DMS 273 (cell line): ENCODE measurements at regions not wholly inside any gene's neighbourhood (a gene's known extent, or its start where the extent isn't known, plus 50 kb on each side); places are given as distances from the start of the nearest gene placed in this dataset.

Experiments
- DNase-seq: peaks from one replicate; lab custom pipeline; 2025; ENCODE audit not compliant: unreplicated experiment; lab: John Stamatoyannopoulos, UW

GRCh38 chr14:66056926-66057552 lies 429.1 kb upstream of the CCDC196 start:
- DNase-seq: no peak

GRCh38 chr14:66065188-66065587 lies 421.0 kb upstream of the CCDC196 start:
- DNase-seq: no peak

GRCh38 chr14:66066981-66067776 lies 419.0 kb upstream of the CCDC196 start:
- DNase-seq: peak; percentile 12

DNA sequence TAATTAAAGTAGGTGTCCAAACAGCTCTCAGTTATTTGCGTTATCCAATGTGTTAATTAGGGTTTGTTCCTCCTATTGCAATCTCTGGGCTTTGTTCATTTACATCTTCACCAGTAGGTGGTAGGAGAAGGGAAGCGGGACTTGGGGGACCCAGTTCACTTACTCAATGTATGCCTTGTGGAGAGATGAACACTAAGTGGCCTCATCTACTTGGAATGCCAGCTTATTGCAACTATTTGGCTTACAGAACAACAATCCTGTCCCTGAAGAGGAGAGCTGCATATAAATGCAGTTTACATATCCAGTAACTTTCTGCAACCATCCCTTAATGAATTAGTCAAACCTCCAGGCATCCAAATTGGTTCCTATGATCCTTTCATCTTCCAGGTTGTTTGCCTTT lies 417.1 kb upstream of the CCDC196 start:
- no peak for DNase-seq

GRCh38 chr14:66069830-66070541 lies 416.2 kb upstream of the CCDC196 start:
- DNase-seq: no peak

DNA sequence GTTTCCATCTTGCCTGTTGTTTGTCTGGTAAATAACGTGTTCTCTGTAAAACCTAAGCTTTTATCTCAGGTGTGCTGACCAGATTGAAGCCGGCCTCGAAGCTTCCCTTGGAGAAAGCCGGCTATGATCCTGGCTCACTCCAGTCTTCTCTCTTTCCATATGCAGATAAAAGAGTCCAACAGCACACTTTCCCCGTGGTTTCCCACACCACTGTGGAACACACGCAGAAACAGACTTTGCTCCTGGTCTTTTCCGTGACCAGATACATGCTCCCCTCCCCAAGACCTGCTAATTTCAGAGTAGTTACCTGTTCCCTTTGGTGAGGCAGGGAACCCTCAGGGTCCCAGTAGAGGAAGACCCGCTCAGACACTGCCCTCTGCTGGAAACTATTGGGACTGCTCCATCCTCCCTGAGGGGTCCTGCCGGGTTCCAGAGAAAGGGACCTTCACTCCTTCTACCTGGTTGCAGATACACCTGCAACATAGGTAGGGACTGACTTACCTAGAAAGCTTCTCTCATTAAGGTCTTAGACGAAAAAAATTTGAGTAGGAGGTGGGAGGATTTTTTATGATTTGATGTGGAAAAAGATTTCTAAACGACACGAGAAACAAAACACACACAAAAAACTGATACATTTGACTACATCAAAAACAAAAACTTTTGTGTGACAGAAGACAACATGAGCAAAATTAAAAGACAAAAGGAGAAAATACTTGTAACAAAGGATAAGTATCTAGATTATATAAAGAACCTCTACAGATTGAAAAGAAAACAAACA lies 415.4 kb upstream of the CCDC196 start:
- peak; percentile 81 for DNase-seq

DNA sequence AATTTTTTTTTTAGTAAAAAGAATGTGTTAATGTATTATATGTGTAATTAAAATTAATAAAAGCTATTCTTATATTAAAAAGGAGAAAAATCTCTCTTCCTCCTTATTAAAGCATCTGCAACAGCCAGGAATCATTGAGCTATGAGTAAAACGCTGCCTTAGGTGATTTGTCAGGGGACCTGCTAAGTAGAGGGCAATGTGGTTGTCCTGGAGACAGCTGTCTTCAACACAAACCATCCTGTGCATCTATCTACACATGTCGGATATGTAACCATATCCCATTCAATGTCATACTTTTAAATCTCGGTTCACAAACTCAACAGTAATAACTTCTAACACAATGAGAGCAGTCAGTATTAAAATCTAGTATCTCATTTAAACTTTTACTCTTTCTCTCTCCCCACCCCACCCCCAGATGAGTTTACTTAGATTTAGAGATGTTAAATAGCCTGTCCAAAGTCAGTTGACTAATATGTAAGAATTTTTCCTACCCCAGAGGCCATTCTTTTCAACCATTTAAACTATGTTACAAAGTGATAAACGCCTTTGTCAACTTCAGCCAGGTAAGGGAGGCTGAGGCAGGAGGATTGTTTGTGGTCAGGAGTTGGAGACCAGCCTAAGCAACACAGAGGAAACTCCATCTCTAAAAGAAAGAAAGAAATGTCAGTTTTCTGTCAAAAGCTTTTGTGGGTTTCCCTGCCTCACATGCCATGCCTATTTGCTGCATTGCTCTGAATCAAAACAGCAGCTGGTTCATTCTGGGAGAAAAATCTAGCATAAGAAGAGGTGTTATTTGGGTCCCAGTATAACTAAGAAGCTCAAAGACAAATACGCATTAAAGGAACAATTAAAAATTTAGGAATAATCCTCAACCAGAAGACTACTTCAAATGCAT lies 413.7 kb upstream of the CCDC196 start:
- DNase-seq: no peak

DNA sequence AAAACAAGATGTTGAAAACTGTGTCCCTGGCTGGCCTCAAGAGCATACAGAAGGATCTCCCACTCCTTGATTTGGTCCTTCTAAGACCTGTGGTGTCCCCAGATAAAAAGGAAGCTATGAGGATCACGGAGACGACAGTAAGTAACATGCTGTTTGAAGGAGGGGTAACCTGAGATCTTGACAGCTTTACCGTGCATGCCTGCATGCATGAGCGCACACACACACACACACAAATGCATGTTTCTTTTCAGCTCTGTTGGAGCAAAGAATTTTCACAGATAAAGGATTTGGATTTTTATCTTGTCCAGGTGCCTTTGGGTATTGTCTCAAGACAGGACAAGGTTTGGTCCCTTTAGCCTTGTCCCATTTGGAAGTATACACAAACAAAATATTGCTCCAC lies 411.6 kb upstream of the CCDC196 start:
- DNase-seq: peak; percentile 70

- peak; percentile 42 for DNase-seq
These were observed 410.0 kb upstream of the CCDC196 start for GRCh38 chr14:66076176-66076575.

GRCh38 chr14:66078006-66078405 lies 408.2 kb upstream of the CCDC196 start:
- DNase-seq: peak; percentile 30

DNA sequence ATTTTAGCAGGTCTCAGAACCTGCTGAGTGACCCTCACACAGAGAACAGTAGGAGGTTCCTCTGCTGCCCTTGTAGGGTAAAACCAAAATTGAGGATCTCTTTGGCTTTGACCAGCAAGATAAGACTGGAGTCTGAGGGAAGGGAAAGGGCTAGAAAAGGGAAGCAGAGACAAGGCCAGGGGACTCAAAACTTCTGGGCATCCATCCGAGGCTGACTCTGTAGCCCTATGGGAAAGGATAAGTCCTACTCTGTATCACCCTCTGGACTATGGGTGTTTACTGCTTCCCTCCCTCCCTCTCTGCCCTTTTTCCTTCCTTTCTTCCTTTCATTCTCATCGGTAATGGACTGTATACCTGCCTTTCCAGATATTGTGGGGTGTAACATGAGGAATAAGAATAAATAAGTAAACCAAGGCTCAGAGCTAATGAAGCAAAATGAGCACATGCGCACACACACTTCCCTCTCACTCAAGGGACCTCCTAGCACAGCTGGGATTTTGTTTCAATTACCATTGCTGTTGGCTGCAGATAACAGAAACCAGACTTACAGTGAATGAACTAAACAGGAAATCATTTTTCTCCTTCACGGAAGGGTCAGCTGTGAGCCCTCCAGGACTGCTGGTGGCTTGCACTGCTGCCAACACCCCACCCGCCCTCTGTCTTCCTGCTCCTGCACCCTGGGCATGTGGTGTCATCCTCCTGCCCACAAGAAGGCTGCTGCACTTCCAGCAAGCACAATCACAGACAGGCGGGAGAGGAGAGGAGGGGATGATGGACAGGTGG lies 404.4 kb upstream of the CCDC196 start:
- peak; percentile 40 for DNase-seq

DNA sequence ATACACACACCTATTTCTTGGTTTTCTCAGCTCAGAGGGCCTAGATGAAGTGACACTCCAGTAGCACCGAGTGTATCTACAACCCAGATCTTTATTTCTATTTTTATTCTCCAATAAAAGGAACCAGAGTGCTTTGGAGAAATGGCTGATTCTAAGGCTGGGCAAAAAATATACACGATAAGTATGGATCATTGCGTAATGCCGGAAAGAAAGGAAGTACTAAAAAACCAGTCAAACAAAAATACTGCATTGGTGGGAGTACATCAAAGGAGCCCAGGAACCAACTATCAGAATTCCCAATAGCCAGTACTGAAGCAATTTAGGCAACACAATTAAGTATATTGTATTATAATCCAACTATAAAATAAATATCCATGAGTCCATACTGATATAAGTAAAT lies 400.9 kb upstream of the CCDC196 start:
- no peak for DNase-seq

DNA sequence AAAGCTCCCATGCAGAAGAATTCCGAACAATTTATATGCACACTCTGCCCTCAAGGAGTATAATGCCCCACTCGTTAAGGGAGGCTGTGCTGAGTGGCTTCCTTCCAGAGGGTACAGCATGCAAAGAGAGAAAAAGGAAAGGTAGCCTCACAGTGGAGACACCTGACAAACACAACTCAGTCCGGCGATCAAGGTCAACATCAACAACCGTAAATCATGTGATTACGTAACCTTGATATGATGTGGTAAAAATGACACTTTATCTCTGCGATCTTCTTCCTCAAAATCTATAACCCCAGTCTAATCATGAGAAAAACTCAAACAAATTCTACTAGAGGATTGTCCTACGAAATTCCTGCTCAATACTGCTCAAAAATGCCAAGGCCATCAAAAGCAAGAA lies 400.5 kb upstream of the CCDC196 start:
- no peak for DNase-seq

DNA sequence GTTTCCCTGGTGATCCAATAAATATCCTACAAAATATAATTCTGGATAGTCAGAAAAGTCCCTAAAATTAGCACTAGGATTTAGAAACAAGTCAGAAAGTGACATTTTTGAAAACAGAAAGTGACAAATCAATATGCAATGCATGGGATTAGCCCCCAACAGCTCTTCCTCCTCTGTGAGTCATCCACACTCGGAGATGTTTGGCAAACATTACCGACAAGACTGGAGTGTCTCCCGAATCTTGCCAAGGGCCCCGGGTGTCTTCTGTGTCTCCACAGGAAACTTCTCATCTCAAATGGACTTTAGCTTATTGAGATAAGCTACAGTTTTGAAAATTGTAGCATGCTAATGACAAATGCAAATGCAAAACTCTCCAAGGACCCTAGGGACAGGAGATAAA lies 398.9 kb upstream of the CCDC196 start:
- no peak for DNase-seq

- no peak for DNase-seq
These were observed 397.5 kb upstream of the CCDC196 start for GRCh38 chr14:66088656-66089055.

DNA sequence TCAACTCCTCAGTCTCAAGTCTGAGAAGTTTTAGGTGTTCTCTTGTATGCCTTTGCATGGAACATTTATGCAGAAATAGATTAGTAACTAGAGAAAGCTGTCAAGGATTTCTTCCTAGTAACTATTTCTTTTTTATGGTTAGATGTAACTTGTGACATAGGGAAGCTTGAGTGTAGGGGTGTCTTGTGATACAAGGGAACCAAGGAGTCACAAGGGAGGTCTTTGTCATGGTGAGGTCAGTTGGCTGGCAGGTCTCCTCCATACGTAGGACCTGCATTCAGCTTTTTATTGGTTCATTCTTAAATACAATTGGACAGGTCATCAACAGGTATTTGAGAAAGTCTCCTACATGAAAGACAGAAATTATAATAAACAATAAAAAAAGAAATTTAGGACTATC lies 394.0 kb upstream of the CCDC196 start:
- DNase-seq: no peak

GRCh38 chr14:66092748-66093147 lies 393.4 kb upstream of the CCDC196 start:
- no peak for DNase-seq

DNA sequence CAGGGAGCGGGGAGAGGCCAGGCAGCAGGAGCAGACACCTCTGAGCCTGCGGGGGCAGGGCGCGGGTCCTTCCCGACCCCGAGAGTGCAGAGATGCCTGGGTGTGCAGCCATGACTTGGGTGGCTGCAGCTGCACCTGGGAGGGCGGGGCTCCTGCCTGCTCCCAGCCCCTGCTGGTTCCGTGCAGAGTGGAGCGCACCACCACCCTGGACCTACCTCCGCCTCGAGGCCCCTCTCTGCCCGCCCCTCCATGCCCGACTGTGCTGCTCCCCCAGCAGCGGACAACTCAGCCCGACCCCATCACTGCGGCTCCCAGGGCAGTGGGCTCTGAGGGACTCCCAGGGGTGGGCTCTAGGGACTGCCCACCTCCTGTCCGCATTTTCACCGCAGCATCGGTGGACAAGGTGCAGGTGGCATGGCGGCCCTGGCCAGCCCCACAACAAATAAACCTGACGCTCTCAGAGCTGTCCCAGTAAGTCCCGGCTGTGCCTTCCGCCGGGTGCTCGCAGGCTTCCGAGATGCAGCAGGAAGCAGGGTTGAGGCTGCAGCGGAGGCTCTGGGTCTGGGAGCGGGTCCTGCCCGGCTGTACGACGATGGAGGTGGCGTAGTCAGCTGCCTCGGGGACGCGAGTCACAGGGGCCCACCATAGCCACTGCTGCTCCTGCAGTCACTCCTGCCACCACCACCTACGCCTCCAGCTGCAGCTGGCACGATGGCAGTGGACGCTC lies 392.0 kb upstream of the CCDC196 start:
- no peak for DNase-seq

DNA sequence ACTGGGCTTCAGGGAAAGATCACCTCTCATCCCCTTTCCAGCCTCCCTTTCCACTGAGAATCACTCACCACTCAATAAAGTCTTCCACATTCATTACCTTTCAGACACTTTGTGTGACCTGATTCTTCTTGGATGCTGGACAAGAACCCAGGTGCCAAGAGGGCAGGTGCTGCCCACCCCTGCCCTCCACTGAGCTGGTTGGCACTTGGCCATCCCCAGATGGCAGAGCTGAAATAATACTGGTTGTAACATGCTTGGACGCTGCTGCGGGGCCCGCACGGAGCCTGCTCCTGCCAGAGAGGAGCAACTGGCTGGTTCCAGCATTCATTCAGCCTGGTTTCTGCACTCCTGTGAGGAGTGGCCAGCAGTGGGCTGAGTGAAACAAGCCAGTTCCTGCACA lies 386.7 kb upstream of the CCDC196 start:
- DNase-seq: peak; percentile 78
